Neural progenitor cell (in vitro differentiated cells): ENCODE measurements at regions not wholly inside any gene's neighbourhood (a gene's known extent, or its start where the extent isn't known, plus 50 kb on each side); places are given as distances from the start of the nearest gene placed in this dataset.

ENCODE experiments used
- DNase-seq: peaks from one replicate; pipeline ENCODE4 v3.0.0-alpha.2; 2016; ENCODE audit warnings: low spot score
- H2AFZ ChIP-seq: fragments of 200-600 bp; sonication (generic); replicated peaks from 2 replicates; pipeline ENCODE4 v1.6.1; 2016; ENCODE audit warnings: antibody characterized with exemption
- H3F3A ChIP-seq: fragments of 200-600 bp; sonication (generic); 2 replicates; pipeline ENCODE4 v1.6.1; 2016; ENCODE audit warnings: antibody characterized with exemption, low read depth
- H3K27ac ChIP-seq: fragments of 200-600 bp; sonication (generic); 2 replicates; pipeline ENCODE4 v1.5.1; 2016; ENCODE audit warnings: mild to moderate bottlenecking
- H3K27me3 ChIP-seq: fragments of 200-600 bp; sonication (generic); 2 replicates; pipeline ENCODE4 v1.6.1; 2016; ENCODE audit warnings: mild to moderate bottlenecking, moderate library complexity
- H3K36me3 ChIP-seq: fragments of 200-600 bp; sonication (generic); 2 replicates; pipeline ENCODE4 v1.5.1; 2016
- H3K4me1 ChIP-seq: fragments of 200-600 bp; sonication (generic); 2 replicates; pipeline ENCODE4 v1.6.1; 2016; ENCODE audit warnings: mixed run types
- H3K4me2 ChIP-seq: fragments of 200-600 bp; sonication (generic); 2 replicates; pipeline ENCODE4 v1.6.1; 2016
- H3K4me3 ChIP-seq: fragments of 200-600 bp; sonication (generic); 2 replicates; pipeline ENCODE4 v1.5.1; 2016
- H3K79me2 ChIP-seq: fragments of 200-600 bp; sonication (generic); 2 replicates; pipeline ENCODE4 v1.6.1; 2016; ENCODE audit warnings: low read depth
- H3K9ac ChIP-seq: fragments of 200-600 bp; sonication (generic); 2 replicates; pipeline ENCODE4 v1.6.1; 2016
- H3K9me3 ChIP-seq: fragments of 200-600 bp; sonication (generic); 2 replicates; pipeline ENCODE4 v1.5.1; 2016; ENCODE audit warnings: low read depth
- H4K20me1 ChIP-seq: fragments of 200-600 bp; sonication (generic); 2 replicates; pipeline ENCODE4 v1.6.1; 2016; ENCODE audit warnings: low read depth
- H3K27ac Mint-ChIP-seq: 3 replicates; pipeline ENCODE4 v1.8.0; 2021; ENCODE audit warnings: mixed read lengths
- H3K27me3 Mint-ChIP-seq: 2 replicates; pipeline ENCODE4 v1.8.0; 2022; ENCODE audit warnings: low read depth, mild to moderate bottlenecking, inconsistent platforms, moderate library complexity, mixed read lengths; ENCODE audit not compliant: insufficient read depth
- H3K36me3 Mint-ChIP-seq: 3 replicates; pipeline ENCODE4 v1.8.0; 2021; ENCODE audit warnings: mixed read lengths
- H3K4me1 Mint-ChIP-seq: 3 replicates; pipeline ENCODE4 v1.8.0; 2021; ENCODE audit warnings: mixed read lengths
- H3K4me3 Mint-ChIP-seq: 3 replicates; pipeline ENCODE4 v1.8.0; 2021; ENCODE audit warnings: mild to moderate bottlenecking, moderate library complexity, mixed read lengths
- H3K9me3 Mint-ChIP-seq: 3 replicates; pipeline ENCODE4 v1.8.0; 2020; ENCODE audit warnings: mixed read lengths
- CTCF ChIP-seq: fragments of 200-600 bp; sonication (generic); IDR thresholded peaks from 2 replicates; pipeline ENCODE4 v1.5.1; 2017; ENCODE audit warnings: antibody characterized with exemption, mild to moderate bottlenecking
- EZH2 ChIP-seq: fragments of 200-600 bp; sonication (generic); IDR thresholded peaks from 2 replicates; pipeline ENCODE4 v1.6.1; 2017; ENCODE audit warnings: antibody characterized with exemption, mild to moderate bottlenecking, moderate library complexity
- EZH2phosphoT487 ChIP-seq: fragments of 200-600 bp; sonication (generic); IDR thresholded peaks from 2 replicates; pipeline ENCODE4 v1.6.1; 2017; ENCODE audit warnings: antibody characterized with exemption

- H3K27ac ChIP-seq = no peak overlapping the region
- H3K4me2 ChIP-seq = no peak overlapping the region
- Mint-ChIP-seq H3K27ac (no peak overlapping the region), H3K36me3 (no peaks in the 10 kb centered on the region), H3K4me3 (no peak overlapping the region), H3K27me3 (peaks cover 5% of the 10 kb centered on the region), H3K4me1 (no peaks in the 10 kb centered on the region), H3K9me3 (peaks cover 5% of the 10 kb centered on the region)
- H3K4me1 ChIP-seq = no peaks in the 10 kb centered on the region
- H3K4me3 ChIP-seq = no peak overlapping the region
- no peaks in the 10 kb centered on the region for H3K79me2 ChIP-seq
- H4K20me1 ChIP-seq = no peaks in the 10 kb centered on the region
- H3K36me3 ChIP-seq = no peaks in the 10 kb centered on the region
- no peak for TF ChIP-seq EZH2phosphoT487
- H3K9me3 ChIP-seq = no peaks in the 10 kb centered on the region
- DNase-seq = no peak
- H2AFZ ChIP-seq = no peak overlapping the region
- H3K9ac ChIP-seq = no peak overlapping the region
- H3F3A ChIP-seq = no peaks in the 10 kb centered on the region
- no peaks in the 10 kb centered on the region for H3K27me3 ChIP-seq
Observed at GRCh38 chrX:39499996-39500395, 597.8 kb downstream of the BCOR start.

GRCh38 chrX:39501822-39502221, 595.9 kb downstream of the BCOR start:
- peaks cover 4% of the 10 kb centered on the region for H3F3A ChIP-seq
- Mint-ChIP-seq H3K9me3 (peaks cover 5% of the 10 kb centered on the region), H3K36me3 (no peaks in the 10 kb centered on the region), H3K4me1 (no peaks in the 10 kb centered on the region), H3K27ac (no peak overlapping the region), H3K4me3 (no peak overlapping the region), H3K27me3 (peaks cover 8% of the 10 kb centered on the region)
- DNase-seq = no peak
- no peak overlapping the region for H3K27ac ChIP-seq
- no peak for TF ChIP-seq EZH2phosphoT487
- no peak for TF ChIP-seq EZH2
- no peak for TF ChIP-seq CTCF
- no peaks in the 10 kb centered on the region for H4K20me1 ChIP-seq
- no peak overlapping the region for H3K4me2 ChIP-seq
- no peak overlapping the region for H3K9ac ChIP-seq
- H2AFZ ChIP-seq = no peak overlapping the region
- peaks cover 7% of the 10 kb centered on the region for H3K4me1 ChIP-seq
- H3K36me3 ChIP-seq = no peaks in the 10 kb centered on the region
- H3K27me3 ChIP-seq = no peaks in the 10 kb centered on the region
- no peaks in the 10 kb centered on the region for H3K9me3 ChIP-seq
- H3K79me2 ChIP-seq = no peaks in the 10 kb centered on the region
- H3K4me3 ChIP-seq = no peak overlapping the region

- Histone ChIP-seq H3K27ac (no peak overlapping the region), H3K9ac (no peak overlapping the region), H2AFZ (no peak overlapping the region), H3K9me3 (no peaks in the 10 kb centered on the region), H3K27me3 (no peaks in the 10 kb centered on the region), H3F3A (peaks cover 6% of the 10 kb centered on the region), H4K20me1 (no peaks in the 10 kb centered on the region), H3K36me3 (no peaks in the 10 kb centered on the region), H3K4me3 (no peak overlapping the region), H3K4me2 (no peak overlapping the region), H3K4me1 (peaks cover 13% of the 10 kb centered on the region), H3K79me2 (no peaks in the 10 kb centered on the region)
- no peaks in the 10 kb centered on the region for H3K4me1 Mint-ChIP-seq
- peaks cover 8% of the 10 kb centered on the region for H3K27me3 Mint-ChIP-seq
- DNase-seq = no peak
- TF ChIP-seq EZH2 (no peak), EZH2phosphoT487 (no peak), CTCF (no peak)
- no peak overlapping the region for H3K27ac Mint-ChIP-seq
- H3K4me3 Mint-ChIP-seq = no peak overlapping the region
- H3K36me3 Mint-ChIP-seq = no peaks in the 10 kb centered on the region
- peaks cover 5% of the 10 kb centered on the region for H3K9me3 Mint-ChIP-seq
Observed at GRCh38 chrX:39502486-39502885, 595.3 kb downstream of the BCOR start.

GRCh38 chrX:39504227-39504626, 593.5 kb downstream of the BCOR start:
- peaks cover 10% of the 10 kb centered on the region for H3K27me3 Mint-ChIP-seq
- no peak overlapping the region for H3K9ac ChIP-seq
- H4K20me1 ChIP-seq = no peaks in the 10 kb centered on the region
- no peak overlapping the region for H3K4me2 ChIP-seq
- H3K27ac Mint-ChIP-seq = no peak overlapping the region
- no peak overlapping the region for H2AFZ ChIP-seq
- H3K36me3 ChIP-seq = no peaks in the 10 kb centered on the region
- H3K9me3 Mint-ChIP-seq = peaks cover 14% of the 10 kb centered on the region
- no peaks in the 10 kb centered on the region for H3K4me1 Mint-ChIP-seq
- no peak for DNase-seq
- peaks cover 6% of the 10 kb centered on the region for H3F3A ChIP-seq
- no peaks in the 10 kb centered on the region for H3K36me3 Mint-ChIP-seq
- H3K79me2 ChIP-seq = no peaks in the 10 kb centered on the region
- H3K4me1 ChIP-seq = peaks cover 13% of the 10 kb centered on the region
- no peak overlapping the region for H3K4me3 ChIP-seq
- H3K4me3 Mint-ChIP-seq = no peak overlapping the region
- H3K27me3 ChIP-seq = no peaks in the 10 kb centered on the region
- H3K27ac ChIP-seq = no peak overlapping the region
- TF ChIP-seq EZH2 (no peak), EZH2phosphoT487 (no peak), CTCF (no peak)
- H3K9me3 ChIP-seq = no peaks in the 10 kb centered on the region
